ENCODE measurements at regions not wholly inside any gene's neighbourhood (a gene's known extent, or its start where the extent isn't known, plus 50 kb on each side); places are given as distances from the start of the nearest gene placed in this dataset.

GRCh38 chr10:88212069-88212468, 348.6 kb downstream of the PTEN start:
- CTCF ChIA-PET, result no interaction called here
- ATAC-seq (no peak), DNase-seq (ENCODE audit: low spot score) (no peak)
- POLR2A ChIA-PET, result no interaction called here
- Mint-ChIP-seq H3K36me3 (no peaks in the 10 kb centered on the region), H3K9me3 (no peaks in the 10 kb centered on the region), H3K4me3 (no peak overlapping the region), H3K27me3 (ENCODE audit: low read depth) (no peaks in the 10 kb centered on the region), H3K27ac (no peak overlapping the region), H3K4me1 (peaks cover 8% of the 10 kb centered on the region; the same call in 1 of the 2 replicates)
- TF ChIP-seq PREB (CRISPR knock-in tag; IDR thresholded peaks at IDR 0.05; ENCODE audit: borderline replicate concordance), result no peak
- TF ChIP-seq ZNF512 (CRISPR knock-in tag; IDR thresholded peaks at IDR 0.05; ENCODE audit: borderline replicate concordance), result no peak
- TF ChIP-seq PRRX2 (CRISPR knock-in tag; IDR thresholded peaks at IDR 0.05), result no peak

- no peak for ATAC-seq
- no peak overlapping the region for H3K27ac Mint-ChIP-seq
- no peaks in the 10 kb centered on the region for H3K36me3 Mint-ChIP-seq
- H3K4me1 Mint-ChIP-seq, result peaks cover 8% of the 10 kb centered on the region; the same call in 1 of the 2 replicates
- ChIA-PET CTCF (no interaction called here), POLR2A (no interaction called here)
- DNase-seq (ENCODE audit: low spot score), result no peak
- H3K9me3 Mint-ChIP-seq, result no peaks in the 10 kb centered on the region
- no peak for TF ChIP-seq IRF1 (CRISPR knock-in tag; IDR thresholded peaks at IDR 0.05)
- TF ChIP-seq ETV6 (CRISPR knock-in tag; IDR thresholded peaks at IDR 0.05), result no peak
- TF ChIP-seq OVOL2 (CRISPR knock-in tag; IDR thresholded peaks at IDR 0.05; ENCODE audit: borderline replicate concordance), result no peak
- TF ChIP-seq RELA (CRISPR knock-in tag; IDR thresholded peaks at IDR 0.05; ENCODE audit: borderline replicate concordance), result no peak
- no peak for TF ChIP-seq ERG (CRISPR knock-in tag; IDR thresholded peaks at IDR 0.05)
- no peak for TF ChIP-seq GABPB1 (CRISPR knock-in tag; IDR thresholded peaks at IDR 0.05)
- TF ChIP-seq MLX (CRISPR knock-in tag; IDR thresholded peaks at IDR 0.05), result no peak
- no peak for TF ChIP-seq ZNF232 (CRISPR knock-in tag; IDR thresholded peaks at IDR 0.05)
- TF ChIP-seq ESRRA (CRISPR knock-in tag; IDR thresholded peaks at IDR 0.05; ENCODE audit: borderline replicate concordance), result no peak
- no peak for TF ChIP-seq PREB (CRISPR knock-in tag; IDR thresholded peaks at IDR 0.05; ENCODE audit: borderline replicate concordance)
- TF ChIP-seq NR3C1 (CRISPR knock-in tag; conservative IDR thresholded peaks at IDR 0.05; ENCODE audit: low read depth), result no peak
- no peak for TF ChIP-seq E2F1 (CRISPR knock-in tag; IDR thresholded peaks at IDR 0.05)
- no peak for TF ChIP-seq USF1 (CRISPR knock-in tag; IDR thresholded peaks at IDR 0.05)
- no peak overlapping the region for H3K4me3 Mint-ChIP-seq
- H3K27me3 Mint-ChIP-seq (ENCODE audit: low read depth), result no peaks in the 10 kb centered on the region
These were observed 349.7 kb downstream of the PTEN start for GRCh38 chr10:88213065-88213605.
